Thymus (tissue), 11 donors: ENCODE measurements at regions not wholly inside any gene's neighbourhood (a gene's known extent, or its start where the extent isn't known, plus 50 kb on each side); places are given as distances from the start of the nearest gene placed in this dataset.

Experiments used
- DNase-seq, 9 donors: peaks; one replicate each; pipeline ENCODE4 v3.0.0-alpha.2; 2013; ENCODE audit warnings: low spot score in 9 of 9, low read depth in 6 of 9, missing footprints in 1 of 9
- H3K27ac ChIP-seq, 2 donors: one replicate each; pipeline ENCODE4 v1.5.1; 2013; ENCODE audit warnings: control low read depth in 1 of 2, low read depth in 1 of 2, low read length in 1 of 2, mild to moderate bottlenecking in 1 of 2, moderate library complexity in 1 of 2
- H3K27me3 ChIP-seq, 2 donors: one replicate each; pipeline ENCODE4 v1.5.1; 2013; ENCODE audit warnings: low read length in 1 of 2; ENCODE audit not compliant: control insufficient read depth in 2 of 2, insufficient read depth in 1 of 2
- H3K36me3 ChIP-seq, 2 donors: one replicate each; pipeline ENCODE4 v1.5.1; 2013; ENCODE audit warnings: low read length in 1 of 2, mild to moderate bottlenecking in 1 of 2, moderate library complexity in 1 of 2; ENCODE audit not compliant: control insufficient read depth in 2 of 2, insufficient read depth in 2 of 2
- H3K4me1 ChIP-seq, 2 donors: one replicate each; pipeline ENCODE4 v1.5.1; 2013; ENCODE audit warnings: low read length in 2 of 2; ENCODE audit not compliant: control insufficient read depth in 2 of 2, insufficient read depth in 2 of 2
- H3K4me3 ChIP-seq, 2 donors: one replicate each; pipeline ENCODE4 v1.5.1; 2013; ENCODE audit warnings: low read length in 2 of 2, control low read depth in 1 of 2, mild to moderate bottlenecking in 1 of 2
- H3K9me3 ChIP-seq, 2 donors: one replicate each; pipeline ENCODE4 v1.5.1; 2013; ENCODE audit warnings: low read length in 1 of 2, mild to moderate bottlenecking in 1 of 2; ENCODE audit not compliant: control insufficient read depth in 2 of 2, insufficient read depth in 1 of 2
- WGBS: extraction: QIAGEN DNeasy Blood & Tissue Kit; methylation state at CpG from one replicate; pipeline ENCODE4 v1.1.7; 2013; 5-methylcytosine and 5-hydroxymethylcytosine counted together
- donor health status: healthy.

DNA sequence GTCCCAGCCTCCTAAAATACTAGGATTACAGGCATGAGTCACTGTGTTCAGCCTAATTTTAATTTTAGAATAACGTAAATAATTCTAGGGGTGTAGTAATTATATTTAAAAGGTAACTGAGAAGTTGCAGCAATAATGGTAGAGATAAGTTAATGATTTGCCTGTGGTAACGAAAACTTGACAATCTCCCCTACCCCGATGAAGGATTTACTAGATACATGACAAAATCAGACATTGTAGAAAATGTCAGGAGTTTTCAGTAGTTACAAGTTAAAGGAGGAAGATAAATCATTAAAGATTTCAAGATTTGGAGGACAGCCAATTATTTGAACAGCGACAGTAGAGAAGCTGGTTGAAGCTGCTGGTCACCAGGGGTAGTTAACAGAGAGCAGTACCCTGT is 652.2 kb upstream of the PCDH20 start:
- H3K27ac ChIP-seq = no peak overlapping the region
- H3K36me3 ChIP-seq = no peaks in the 10 kb centered on the region
- WGBS = 94% methylated on average over 4 of the region's 4 CpGs
- DNase-seq = no peak
- H3K4me3 ChIP-seq = no peak overlapping the region
- H3K4me1 ChIP-seq = no peaks in the 10 kb centered on the region
- H3K27me3 ChIP-seq = no peaks in the 10 kb centered on the region
- no peaks in the 10 kb centered on the region for H3K9me3 ChIP-seq

DNA sequence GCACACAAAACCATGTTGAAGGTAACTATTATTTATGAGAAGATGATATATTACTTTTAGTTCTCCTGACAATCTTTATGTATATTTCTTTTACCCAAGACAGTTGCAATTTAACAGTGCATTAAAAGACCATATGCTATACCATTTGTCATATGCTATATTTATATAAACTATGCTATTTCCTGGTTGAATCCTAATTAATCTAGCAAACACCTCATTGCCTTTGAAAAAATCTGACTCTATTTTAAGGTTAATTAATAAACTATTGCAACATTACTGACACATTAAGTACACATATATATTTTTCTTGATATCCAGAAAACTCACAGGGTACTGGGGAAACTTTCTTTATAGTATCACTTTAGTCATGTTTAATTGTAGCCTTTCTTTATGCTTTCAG is 649.4 kb upstream of the PCDH20 start:
- no peaks in the 10 kb centered on the region for H3K4me1 ChIP-seq
- DNase-seq = no peak
- H3K36me3 ChIP-seq = no peaks in the 10 kb centered on the region
- no peaks in the 10 kb centered on the region for H3K27me3 ChIP-seq
- no peak overlapping the region for H3K27ac ChIP-seq
- no peak overlapping the region for H3K4me3 ChIP-seq
- H3K9me3 ChIP-seq = no peaks in the 10 kb centered on the region

DNA sequence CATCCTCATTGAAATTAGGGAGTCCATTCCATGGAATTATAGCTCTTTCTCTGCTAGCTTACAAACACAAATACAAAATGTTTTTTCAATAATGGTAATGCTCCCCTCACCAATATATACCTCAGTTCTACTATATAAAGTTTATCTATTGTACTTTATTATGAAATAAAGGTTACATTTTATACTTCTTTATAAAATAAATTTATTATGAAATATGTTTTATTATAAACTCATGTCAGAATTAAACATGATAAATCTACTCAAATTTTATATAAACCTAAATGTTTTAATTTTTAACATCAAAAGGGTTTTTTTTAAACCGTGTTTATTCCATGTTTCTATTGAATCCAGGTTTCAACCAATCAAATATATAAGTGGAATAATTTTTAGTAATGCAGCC is 646.1 kb upstream of the PCDH20 start:
- no peak for DNase-seq
- H3K4me1 ChIP-seq = no peaks in the 10 kb centered on the region
- no peak overlapping the region for H3K27ac ChIP-seq
- H3K9me3 ChIP-seq = no peaks in the 10 kb centered on the region
- 78% methylated on average over 1 of the region's 1 CpG for WGBS
- no peaks in the 10 kb centered on the region for H3K36me3 ChIP-seq
- no peak overlapping the region for H3K4me3 ChIP-seq
- H3K27me3 ChIP-seq = no peaks in the 10 kb centered on the region

DNA sequence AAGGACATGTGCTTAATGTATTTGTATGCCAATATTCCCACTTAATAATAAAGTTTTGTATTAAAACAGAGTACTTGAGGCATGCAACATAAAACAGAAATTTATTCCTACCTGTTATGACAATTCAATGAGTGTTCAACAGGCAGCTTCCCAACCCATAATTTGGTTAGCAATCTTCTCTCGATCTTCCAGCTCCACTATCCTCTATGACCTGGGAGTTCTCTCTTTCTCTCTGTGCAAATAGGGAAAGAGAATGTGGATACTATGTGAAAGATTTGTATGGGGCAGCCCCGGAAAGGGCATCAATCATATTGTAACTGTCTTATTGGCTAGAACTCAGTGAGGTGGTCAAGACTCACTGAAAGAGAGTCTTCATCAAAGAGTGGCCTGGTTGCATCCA is 644.9 kb upstream of the PCDH20 start:
- H3K4me1 ChIP-seq = no peaks in the 10 kb centered on the region
- H3K9me3 ChIP-seq = no peaks in the 10 kb centered on the region
- H3K4me3 ChIP-seq = no peak overlapping the region
- no peaks in the 10 kb centered on the region for H3K27me3 ChIP-seq
- H3K27ac ChIP-seq = no peak overlapping the region
- 92% methylated on average over 2 of the region's 2 CpGs for WGBS
- DNase-seq = peak in 1 of 9 donors; percentile 2
- no peaks in the 10 kb centered on the region for H3K36me3 ChIP-seq

DNA sequence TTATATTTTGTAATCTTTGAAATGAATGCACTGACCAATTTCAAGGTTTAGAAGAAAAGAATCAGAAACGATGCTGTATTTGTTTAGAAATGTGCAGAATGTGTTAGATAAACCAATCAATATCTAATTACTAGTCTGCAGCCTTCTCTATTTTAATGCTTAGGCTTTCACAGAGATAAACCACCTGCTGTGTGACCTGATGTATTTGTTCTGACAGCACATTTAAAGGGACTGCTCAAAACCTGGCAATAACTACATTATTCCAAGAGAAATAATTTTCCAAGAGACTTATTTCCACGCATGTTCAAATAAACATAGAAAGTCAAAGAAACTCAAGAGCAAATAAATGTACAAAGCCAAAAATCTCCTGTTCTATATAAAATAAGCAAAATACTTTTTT is 641.6 kb upstream of the PCDH20 start:
- Histone ChIP-seq H3K27ac (no peak overlapping the region), H3K9me3 (no peaks in the 10 kb centered on the region), H3K36me3 (no peaks in the 10 kb centered on the region), H3K4me3 (no peak overlapping the region), H3K4me1 (no peaks in the 10 kb centered on the region), H3K27me3 (no peaks in the 10 kb centered on the region)
- 81% methylated on average over 2 of the region's 2 CpGs for WGBS
- DNase-seq = no peak

DNA sequence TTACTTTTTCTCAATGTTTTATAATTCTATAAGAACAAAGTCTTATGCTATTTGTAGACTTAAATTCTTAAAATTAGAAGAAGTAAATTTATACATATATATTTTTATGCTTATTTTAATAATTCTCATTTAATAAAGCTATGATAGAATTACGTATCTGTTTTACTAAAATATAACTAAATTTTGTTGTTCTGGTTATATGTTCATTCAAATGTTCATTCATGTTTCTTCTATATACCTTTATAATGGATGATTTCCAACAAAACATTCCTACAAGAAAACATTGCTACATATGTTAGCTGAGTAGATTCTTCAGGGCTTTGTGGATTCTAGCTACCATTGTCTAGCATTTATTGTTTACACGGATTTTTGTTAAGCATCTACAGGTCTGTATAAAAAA is 634.3 kb upstream of the PCDH20 start:
- 94% methylated on average over 2 of the region's 2 CpGs for WGBS
- no peak for DNase-seq

DNA sequence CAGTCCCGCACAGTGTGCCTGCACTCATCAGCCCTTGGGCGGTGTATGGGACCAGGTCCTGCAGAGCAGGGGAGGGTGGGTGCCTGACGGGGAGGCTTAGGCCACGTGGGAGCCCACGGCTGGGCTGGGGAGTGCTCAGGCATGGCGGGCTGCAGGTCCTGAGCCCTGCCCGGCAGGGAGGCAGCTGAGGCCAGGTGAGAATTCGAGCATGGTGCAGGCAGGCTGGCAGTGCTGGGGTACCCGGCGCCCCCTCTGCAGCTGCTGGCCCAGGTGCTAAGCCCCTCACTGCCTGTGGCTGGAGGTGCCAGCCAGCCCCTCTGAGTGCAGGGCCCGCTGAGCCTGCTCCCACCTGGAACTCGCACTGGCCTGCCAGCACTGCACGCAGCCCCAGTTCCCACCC is 630.9 kb upstream of the PCDH20 start:
- peaks cover 0 to 12% of the 10 kb centered on the region in 2 donors for H3K9me3 ChIP-seq
- 95% methylated on average over 13 of the region's 13 CpGs for WGBS
- H3K36me3 ChIP-seq = no peaks in the 10 kb centered on the region
- no peak for DNase-seq
- no peak overlapping the region for H3K4me3 ChIP-seq
- no peaks in the 10 kb centered on the region for H3K27me3 ChIP-seq
- H3K27ac ChIP-seq = no peak overlapping the region
- no peaks in the 10 kb centered on the region for H3K4me1 ChIP-seq

More for the DNA sequence above, 634.3 kb upstream of the PCDH20 start:
- Histone ChIP-seq H3K4me3 (no peak overlapping the region), H3K9me3 (peaks cover 0 to 17% of the 10 kb centered on the region in 2 donors), H3K27ac (no peak overlapping the region), H3K4me1 (no peaks in the 10 kb centered on the region), H3K36me3 (no peaks in the 10 kb centered on the region), H3K27me3 (no peaks in the 10 kb centered on the region)

DNA sequence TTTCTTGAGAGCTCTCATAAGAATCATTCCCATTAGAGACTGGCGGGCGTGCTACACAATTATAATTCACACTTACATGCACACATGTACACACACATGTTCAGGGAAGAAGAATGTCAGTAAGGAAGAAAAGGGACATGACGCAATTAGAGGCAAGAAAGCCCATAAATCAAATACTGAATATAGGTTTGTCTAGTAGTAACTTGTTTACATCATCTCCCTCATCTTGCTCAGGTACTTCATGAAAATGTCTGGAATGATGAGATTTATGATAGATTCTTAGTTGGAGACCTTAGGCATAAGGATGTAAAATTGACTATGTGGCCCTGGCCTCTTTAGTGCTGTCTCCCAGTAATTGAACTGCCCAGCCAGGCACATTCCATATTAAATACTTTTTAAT is 628.0 kb upstream of the PCDH20 start:
- DNase-seq = no peak
- Histone ChIP-seq H3K9me3 (peaks cover 0 to 10% of the 10 kb centered on the region in 2 donors), H3K4me1 (no peaks in the 10 kb centered on the region), H3K27me3 (no peaks in the 10 kb centered on the region), H3K27ac (no peak overlapping the region), H3K4me3 (no peak overlapping the region), H3K36me3 (no peaks in the 10 kb centered on the region)
- WGBS = 93% methylated on average over 3 of the region's 3 CpGs

DNA sequence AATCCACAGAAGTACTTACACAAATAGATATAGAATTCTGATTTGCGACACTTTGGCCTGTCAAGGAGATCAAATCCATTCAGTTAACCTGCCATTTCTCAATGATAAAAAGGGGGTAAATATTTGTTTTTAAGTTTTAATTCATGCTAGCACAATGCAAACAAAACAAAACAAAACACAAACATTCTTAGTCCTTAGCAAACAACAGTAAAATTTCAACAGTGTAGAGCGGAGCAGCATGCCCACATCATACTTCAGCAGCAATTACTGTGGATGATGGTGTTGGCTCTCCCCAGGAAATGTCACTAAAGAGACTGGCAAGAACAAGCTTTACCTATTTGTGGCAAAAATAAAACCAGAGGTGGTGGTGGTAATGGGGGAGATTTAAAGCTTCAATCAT is 625.2 kb upstream of the PCDH20 start:
- H3K27ac ChIP-seq = no peak overlapping the region
- peaks cover 0 to 3% of the 10 kb centered on the region in 2 donors for H3K9me3 ChIP-seq
- no peaks in the 10 kb centered on the region for H3K27me3 ChIP-seq
- no peak for DNase-seq
- H3K36me3 ChIP-seq = no peaks in the 10 kb centered on the region
- 91% methylated on average over 2 of the region's 2 CpGs for WGBS
- no peaks in the 10 kb centered on the region for H3K4me1 ChIP-seq
- no peak overlapping the region for H3K4me3 ChIP-seq

DNA sequence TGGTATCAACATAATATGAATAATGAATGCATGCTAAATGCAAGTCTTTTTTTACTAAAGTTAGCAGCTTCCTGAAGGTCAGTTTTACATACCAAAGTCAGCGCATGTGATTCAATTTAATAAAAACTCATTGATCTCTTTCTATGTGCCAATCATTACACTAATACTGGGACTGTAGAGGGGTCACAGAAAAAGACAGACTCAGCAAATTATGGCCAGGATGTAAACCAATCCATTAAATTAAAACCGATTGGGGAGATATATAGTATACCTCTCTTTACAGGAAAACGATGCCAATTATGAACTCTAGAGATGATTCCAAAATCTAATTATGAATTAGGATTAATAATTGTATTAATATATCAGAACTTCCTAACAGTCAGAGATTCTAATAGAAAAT is 624.4 kb upstream of the PCDH20 start:
- WGBS = 78% methylated on average over 3 of the region's 3 CpGs
- no peaks in the 10 kb centered on the region for H3K27me3 ChIP-seq
- no peaks in the 10 kb centered on the region for H3K36me3 ChIP-seq
- no peak for DNase-seq
- no peaks in the 10 kb centered on the region for H3K9me3 ChIP-seq
- H3K27ac ChIP-seq = no peak overlapping the region
- no peak overlapping the region for H3K4me3 ChIP-seq
- H3K4me1 ChIP-seq = no peaks in the 10 kb centered on the region
